ENCODE measurements at regions not wholly inside any gene's neighbourhood (a gene's known extent, or its start where the extent isn't known, plus 50 kb on each side); places are given as distances from the start of the nearest gene placed in this dataset. TPM values are rescaled to one million over a fixed set of nuclear protein-coding genes. Genes with fewer than 3 reads are reported as not detected.

Small RNA genes in the stretch of these regions (microRNA-seq; reads per million reads assigned to microRNA genes)
- not detected for gene AL358944.1 (ENCODE audit: insufficient read depth, insufficient read length)

Small RNA genes in the stretch of these regions (small RNA-seq; reads per million reads assigned to genes)
- gene AL358944.1 = 0 reads per million in 5 experiments

Data from IMR-90 (cell line).